WTC11 (cell line): ENCODE measurements at regions not wholly inside any gene's neighbourhood (a gene's known extent, or its start where the extent isn't known, plus 50 kb on each side); places are given as distances from the start of the nearest gene placed in this dataset.

ENCODE experiments used
- ATAC-seq: fragments of 200-7000 bp; cut with Tn5 transposase; 2 replicates; pipeline ENCODE4 v1.10.0; 2021; ENCODE audit warnings: mild to moderate bottlenecking, moderate library complexity
- CTCF ChIA-PET: fragments of 300-600 bp; sonication (Branson Sonifier 250); formaldehyde crosslinking; loops from one replicate; lab custom pipeline; 2021; ENCODE audit warnings: antibody characterized with exemption; lab: Charles Lee
- POLR2A ChIA-PET: fragments of 350-600 bp; sonication (Branson Sonifier 250); formaldehyde crosslinking; loops from one replicate; lab custom pipeline; 2021; ENCODE audit warnings: antibody characterized with exemption; lab: Charles Lee
- DNase-seq: peaks from one replicate; pipeline ENCODE4 v3.0.0; 2021; ENCODE audit warnings: low spot score
- H3K27ac Mint-ChIP-seq: 2 replicates; pipeline ENCODE4 v1.8.0; 2021; ENCODE audit warnings: mixed read lengths
- H3K27me3 Mint-ChIP-seq: 2 replicates; pipeline ENCODE4 v1.8.0; 2021; ENCODE audit warnings: low read depth, mild to moderate bottlenecking, moderate library complexity, mixed read lengths
- H3K36me3 Mint-ChIP-seq: 2 replicates; pipeline ENCODE4 v1.8.0; 2021; ENCODE audit warnings: mixed read lengths
- H3K4me1 Mint-ChIP-seq: 2 replicates; pipeline ENCODE4 v1.8.0; 2022; ENCODE audit warnings: mixed read lengths
- H3K4me3 Mint-ChIP-seq: 2 replicates; pipeline ENCODE4 v1.8.0; 2021; ENCODE audit warnings: mild to moderate bottlenecking, moderate library complexity, mixed read lengths
- H3K9me3 Mint-ChIP-seq: 2 replicates; pipeline ENCODE4 v1.8.0; 2021; ENCODE audit warnings: mixed read lengths
- ARID4B ChIP-seq: sonication (generic); formaldehyde crosslinking; IDR thresholded peaks from 2 replicates; pipeline ENCODE4 v1.8.0; 2023; ENCODE audit warnings: missing genetic modification reagents, mild to moderate bottlenecking, borderline replicate concordance
- CTCF ChIP-seq: fragments of 200-600 bp; IDR thresholded peaks from 2 replicates; pipeline ENCODE4 v1.8.0; 2022; ENCODE audit warnings: antibody characterized with exemption
- E2F5 ChIP-seq: sonication (generic); formaldehyde crosslinking; IDR thresholded peaks from 2 replicates; pipeline ENCODE4 v1.8.1; 2022; ENCODE audit warnings: mild to moderate bottlenecking, moderate library complexity, missing genetic modification reagents
- ESRRA ChIP-seq: sonication (generic); formaldehyde crosslinking; IDR thresholded peaks from 2 replicates; pipeline ENCODE4 v1.8.1; 2022; ENCODE audit warnings: mild to moderate bottlenecking, missing genetic modification reagents, borderline replicate concordance
- ETV6 ChIP-seq: sonication (generic); formaldehyde crosslinking; IDR thresholded peaks from 2 replicates; pipeline ENCODE4 v1.8.1; 2022; ENCODE audit warnings: mild to moderate bottlenecking, missing genetic modification reagents
- GRHL2 ChIP-seq: fragments of 250-450 bp; sonication (Bioruptor Pico); IDR thresholded peaks from 2 replicates; pipeline ENCODE4 v1.8.0; 2022; ENCODE audit warnings: mild to moderate bottlenecking, moderate library complexity; ENCODE audit not compliant: insufficient replicate concordance, severe bottlenecking
- JUN ChIP-seq: sonication (generic); formaldehyde crosslinking; IDR thresholded peaks from 2 replicates; pipeline ENCODE4 v1.8.0; 2023; ENCODE audit warnings: mild to moderate bottlenecking, missing genetic modification reagents
- MAX ChIP-seq: sonication (generic); formaldehyde crosslinking; IDR thresholded peaks from 2 replicates; pipeline ENCODE4 v1.8.0; 2022; ENCODE audit warnings: mild to moderate bottlenecking, missing genetic modification reagents
- MXD4 ChIP-seq: fragments of 250-450 bp; sonication (Bioruptor Pico); IDR thresholded peaks from 2 replicates; pipeline ENCODE4 v1.8.0; 2021; ENCODE audit warnings: mild to moderate bottlenecking, moderate library complexity, borderline replicate concordance
- OVOL2 ChIP-seq: fragments of 250-450 bp; sonication (Bioruptor Pico); IDR thresholded peaks from 2 replicates; pipeline ENCODE4 v1.9.0; 2021; ENCODE audit warnings: mild to moderate bottlenecking, borderline replicate concordance
- PRDM15 ChIP-seq: sonication (generic); formaldehyde crosslinking; IDR thresholded peaks from 2 replicates; pipeline ENCODE4 v1.8.0; 2022; ENCODE audit warnings: missing genetic modification reagents
- PRRX2 ChIP-seq: fragments of 250-450 bp; sonication (Bioruptor Pico); IDR thresholded peaks from 2 replicates; pipeline ENCODE4 v1.8.0; 2021; ENCODE audit warnings: mild to moderate bottlenecking
- RORB ChIP-seq: fragments of 250-450 bp; sonication (Bioruptor Pico); IDR thresholded peaks from 2 replicates; pipeline ENCODE4 v1.9.0; 2021; ENCODE audit warnings: mild to moderate bottlenecking
- SMAD4 ChIP-seq: sonication (generic); formaldehyde crosslinking; IDR thresholded peaks from 2 replicates; pipeline ENCODE4 v1.8.0; 2022; ENCODE audit warnings: mild to moderate bottlenecking, missing genetic modification reagents
- STAT6 ChIP-seq: sonication (generic); formaldehyde crosslinking; conservative IDR thresholded peaks from 2 replicates; pipeline ENCODE4 v1.8.1; 2023; ENCODE audit warnings: mild to moderate bottlenecking, low read depth, missing genetic modification reagents, moderate library complexity
- TP53 ChIP-seq: sonication (generic); formaldehyde crosslinking; IDR thresholded peaks from 2 replicates; pipeline ENCODE4 v1.8.1; 2023; ENCODE audit warnings: mild to moderate bottlenecking, missing genetic modification reagents
- ZMAT4 ChIP-seq: fragments of 250-450 bp; sonication (Bioruptor Pico); IDR thresholded peaks from 2 replicates; pipeline ENCODE4 v1.9.0; 2021; ENCODE audit warnings: mild to moderate bottlenecking
- ZNF121 ChIP-seq: sonication (generic); formaldehyde crosslinking; IDR thresholded peaks from 2 replicates; pipeline ENCODE4 v1.8.0; 2023; ENCODE audit warnings: missing genetic modification reagents
- ZNF396 ChIP-seq: fragments of 250-450 bp; sonication (Bioruptor Pico); IDR thresholded peaks from 2 replicates; pipeline ENCODE4 v1.8.0; 2021; ENCODE audit warnings: mild to moderate bottlenecking, moderate library complexity, borderline replicate concordance

GRCh38 chr10:31186225-31187000 lies 132.6 kb upstream of the ZEB1 start:
- TF ChIP-seq SMAD4 (CRISPR knock-in tag): no peak
- TF ChIP-seq ESRRA (CRISPR knock-in tag): no peak
- no peak for TF ChIP-seq JUN
- TF ChIP-seq GRHL2 (CRISPR knock-in tag): no peak
- no peak for TF ChIP-seq ETV6
- TF ChIP-seq ZNF396: no peak
- no peak for TF ChIP-seq E2F5 (CRISPR knock-in tag)
- TF ChIP-seq ZMAT4: no peak
- TF ChIP-seq, all 79 proteins: peak for 0
- Mint-ChIP-seq H3K27ac (no peak overlapping the region), H3K9me3 (peaks cover 6% of the 10 kb centered on the region; the same call in 1 of the 2 replicates), H3K27me3 (no peaks in the 10 kb centered on the region), H3K4me3 (no peak overlapping the region), H3K4me1 (peaks cover 5% of the 10 kb centered on the region), H3K36me3 (no peaks in the 10 kb centered on the region)
- DNase-seq (peak; percentile 52), ATAC-seq (peak; percentile 97)
- ChIA-PET POLR2A (no interaction called here), CTCF (interaction anchor here (0.6 to 1.7 kb wide), 7 partner anchors 9 to 402 kb away, joined by 3 to 12 read pairs (median 4); no protein-coding TSS in a partner anchor)

- H3K4me1 Mint-ChIP-seq: peaks cover 5% of the 10 kb centered on the region
- H3K4me3 Mint-ChIP-seq: no peak overlapping the region
- H3K9me3 Mint-ChIP-seq: peaks cover 6% of the 10 kb centered on the region; the same call in 1 of the 2 replicates
- H3K27ac Mint-ChIP-seq: no peak overlapping the region
- ATAC-seq (no peak), DNase-seq (no peak)
- H3K27me3 Mint-ChIP-seq: no peaks in the 10 kb centered on the region; the same call in 1 of the 2 replicates
- H3K36me3 Mint-ChIP-seq: no peaks in the 10 kb centered on the region
- POLR2A ChIA-PET: no interaction called here
- CTCF ChIA-PET: interaction anchor here (1.0 to 1.7 kb wide), 5 partner anchors 32 to 402 kb away, joined by 3 to 12 read pairs (median 4); no protein-coding TSS in a partner anchor
- no peak for TF ChIP-seq ARID4B (CRISPR knock-in tag)
- no peak for TF ChIP-seq TP53 (CRISPR knock-in tag)
- no peak for TF ChIP-seq ZNF121 (CRISPR knock-in tag)
- TF ChIP-seq CTCF: no peak
- no peak for TF ChIP-seq MXD4 (CRISPR knock-in tag)
- no peak for TF ChIP-seq PRDM15 (CRISPR knock-in tag)
- TF ChIP-seq MAX (CRISPR knock-in tag): no peak
- TF ChIP-seq OVOL2 (CRISPR knock-in tag): no peak
- TF ChIP-seq STAT6 (CRISPR knock-in tag): no peak
- no peak for TF ChIP-seq PRRX2
- TF ChIP-seq RORB (CRISPR knock-in tag): no peak
Observed at GRCh38 chr10:31187182-31187581, 131.8 kb upstream of the ZEB1 start.
